ENCODE measurements at regions not wholly inside any gene's neighbourhood (a gene's known extent, or its start where the extent isn't known, plus 50 kb on each side); places are given as distances from the start of the nearest gene placed in this dataset.

DNA sequence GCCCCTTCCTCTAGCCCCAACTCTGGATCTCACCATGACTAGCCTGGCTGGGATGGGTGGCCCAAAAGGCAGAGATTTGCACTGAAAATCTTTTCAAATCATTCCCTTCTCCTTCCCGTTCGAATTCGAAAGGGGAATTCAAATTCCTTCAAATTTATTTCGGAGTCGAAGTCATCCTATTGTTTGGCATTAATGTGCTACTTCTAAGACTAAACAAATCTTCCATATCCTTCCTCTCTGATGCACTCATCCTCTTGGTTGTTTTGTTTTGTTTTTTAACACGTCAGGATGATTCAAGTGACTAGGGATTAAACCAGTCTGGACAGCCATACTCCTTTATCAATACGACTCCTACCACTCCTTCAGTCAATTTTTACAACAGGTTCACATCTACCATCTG is 95.5 kb upstream of the SGIP1 start:
- TF ChIP-seq POLR2AphosphoS5 (IDR thresholded peaks at IDR 0.05; ENCODE audit: low read depth, low read length): no peak
- TF ChIP-seq, protein P1, sequence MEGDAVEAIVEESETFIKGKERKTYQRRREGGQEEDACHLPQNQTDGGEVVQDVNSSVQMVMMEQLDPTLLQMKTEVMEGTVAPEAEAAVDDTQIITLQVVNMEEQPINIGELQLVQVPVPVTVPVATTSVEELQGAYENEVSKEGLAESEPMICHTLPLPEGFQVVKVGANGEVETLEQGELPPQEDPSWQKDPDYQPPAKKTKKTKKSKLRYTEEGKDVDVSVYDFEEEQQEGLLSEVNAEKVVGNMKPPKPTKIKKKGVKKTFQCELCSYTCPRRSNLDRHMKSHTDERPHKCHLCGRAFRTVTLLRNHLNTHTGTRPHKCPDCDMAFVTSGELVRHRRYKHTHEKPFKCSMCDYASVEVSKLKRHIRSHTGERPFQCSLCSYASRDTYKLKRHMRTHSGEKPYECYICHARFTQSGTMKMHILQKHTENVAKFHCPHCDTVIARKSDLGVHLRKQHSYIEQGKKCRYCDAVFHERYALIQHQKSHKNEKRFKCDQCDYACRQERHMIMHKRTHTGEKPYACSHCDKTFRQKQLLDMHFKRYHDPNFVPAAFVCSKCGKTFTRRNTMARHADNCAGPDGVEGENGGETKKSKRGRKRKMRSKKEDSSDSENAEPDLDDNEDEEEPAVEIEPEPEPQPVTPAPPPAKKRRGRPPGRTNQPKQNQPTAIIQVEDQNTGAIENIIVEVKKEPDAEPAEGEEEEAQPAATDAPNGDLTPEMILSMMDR (IDR thresholded peaks at IDR 0.05): no peak
- no peak for TF ChIP-seq EZH2phosphoT487 (IDR thresholded peaks at IDR 0.05; ENCODE audit: borderline replicate concordance, low read depth)
- TF ChIP-seq, protein P2, sequence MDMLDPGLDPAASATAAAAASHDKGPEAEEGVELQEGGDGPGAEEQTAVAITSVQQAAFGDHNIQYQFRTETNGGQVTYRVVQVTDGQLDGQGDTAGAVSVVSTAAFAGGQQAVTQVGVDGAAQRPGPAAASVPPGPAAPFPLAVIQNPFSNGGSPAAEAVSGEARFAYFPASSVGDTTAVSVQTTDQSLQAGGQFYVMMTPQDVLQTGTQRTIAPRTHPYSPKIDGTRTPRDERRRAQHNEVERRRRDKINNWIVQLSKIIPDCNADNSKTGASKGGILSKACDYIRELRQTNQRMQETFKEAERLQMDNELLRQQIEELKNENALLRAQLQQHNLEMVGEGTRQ (IDR thresholded peaks at IDR 0.05; ENCODE audit: borderline replicate concordance, low read depth, low read length): no peak
- TF ChIP-seq RCOR1 (IDR thresholded peaks at IDR 0.05; ENCODE audit: low read length): no peak
- no peak for TF ChIP-seq RFX5 (IDR thresholded peaks at IDR 0.05; ENCODE audit: low read length)
- no peak for TF ChIP-seq TAF1 (IDR thresholded peaks at IDR 0.05; ENCODE audit: borderline replicate concordance, low read depth, low read length)
- TF ChIP-seq, protein P3, sequence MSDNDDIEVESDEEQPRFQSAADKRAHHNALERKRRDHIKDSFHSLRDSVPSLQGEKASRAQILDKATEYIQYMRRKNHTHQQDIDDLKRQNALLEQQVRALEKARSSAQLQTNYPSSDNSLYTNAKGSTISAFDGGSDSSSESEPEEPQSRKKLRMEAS (IDR thresholded peaks at IDR 0.05; ENCODE audit: low read depth): no peak
